Loucy (cell line): ENCODE measurements at regions not wholly inside any gene's neighbourhood (a gene's known extent, or its start where the extent isn't known, plus 50 kb on each side); places are given as distances from the start of the nearest gene placed in this dataset.

Source experiments
- H2AFZ ChIP-seq: fragments of 200-600 bp; sonication (generic); 2 replicates; pipeline ENCODE4 v1.6.0; 2016; ENCODE audit warnings: antibody characterized with exemption, mild to moderate bottlenecking, low read length, moderate library complexity
- H3F3A ChIP-seq: fragments of 200-600 bp; 2 replicates; pipeline ENCODE4 v1.6.0; 2016; ENCODE audit warnings: antibody characterized with exemption, low read depth, mild to moderate bottlenecking
- H3K27me3 ChIP-seq: fragments of 200-600 bp; sonication (generic); 2 replicates; pipeline ENCODE4 v1.6.1; 2014; ENCODE audit warnings: low read length, mild to moderate bottlenecking; ENCODE audit not compliant: insufficient read depth, poor library complexity, severe bottlenecking
- H3K36me3 ChIP-seq: fragments of 200-600 bp; sonication (generic); 2 replicates; pipeline ENCODE4 v1.6.1; 2016; ENCODE audit warnings: low read length; ENCODE audit not compliant: insufficient read depth
- H3K4me1 ChIP-seq: fragments of 200-600 bp; sonication (generic); 2 replicates; pipeline ENCODE4 v1.5.1; 2014; ENCODE audit warnings: low read length, mild to moderate bottlenecking; ENCODE audit not compliant: insufficient read depth, poor library complexity, severe bottlenecking
- H3K4me2 ChIP-seq: fragments of 200-600 bp; sonication (generic); 2 replicates; pipeline ENCODE4 v1.6.0; 2014; ENCODE audit warnings: antibody characterized with exemption, low read length, low read depth, mild to moderate bottlenecking; ENCODE audit not compliant: poor library complexity, severe bottlenecking
- H3K4me3 ChIP-seq: fragments of 200-600 bp; sonication (generic); 2 replicates; pipeline ENCODE4 v1.5.1; 2014; ENCODE audit warnings: low read length, mild to moderate bottlenecking, mixed read lengths; ENCODE audit not compliant: poor library complexity, severe bottlenecking
- H3K79me2 ChIP-seq: fragments of 200-600 bp; sonication (generic); 2 replicates; pipeline ENCODE4 v1.6.1; 2014; ENCODE audit warnings: low read length; ENCODE audit not compliant: insufficient read depth
- H3K9ac ChIP-seq: fragments of 200-600 bp; sonication (generic); 2 replicates; pipeline ENCODE4 v1.6.0; 2014; ENCODE audit warnings: mild to moderate bottlenecking, low read depth, low read length, moderate library complexity; ENCODE audit not compliant: poor library complexity, severe bottlenecking
- H3K9me2 ChIP-seq: fragments of 200-600 bp; sonication (generic); replicated peaks from 2 replicates; pipeline ENCODE4 v1.6.1; 2016; ENCODE audit warnings: low read depth, low read length, mixed read lengths
- H3K9me3 ChIP-seq: fragments of 200-600 bp; sonication (generic); 2 replicates; pipeline ENCODE4 v1.6.1; 2014; ENCODE audit warnings: mild to moderate bottlenecking, antibody characterized with exemption, low read length, low read depth; ENCODE audit not compliant: insufficient read depth
- H4K20me1 ChIP-seq: fragments of 200-600 bp; sonication (generic); 2 replicates; pipeline ENCODE4 v1.6.0; 2014; ENCODE audit warnings: antibody characterized with exemption, low read length, mild to moderate bottlenecking; ENCODE audit not compliant: insufficient read depth, poor library complexity, severe bottlenecking
- CTCF ChIP-seq: fragments of 200-600 bp; sonication (generic); conservative IDR thresholded peaks from 2 replicates; pipeline ENCODE4 v1.5.1; 2014; ENCODE audit warnings: mild to moderate bottlenecking, antibody characterized with exemption, low read length
- EZH2phosphoT487 ChIP-seq: fragments of 200-600 bp; IDR thresholded peaks from 2 replicates; pipeline ENCODE4 v1.6.1; 2018; ENCODE audit warnings: antibody characterized with exemption, mild to moderate bottlenecking, moderate library complexity, borderline replicate concordance

GRCh38 chr7:155953781-155954549, 141.7 kb upstream of the SHH start:
- no peak for TF ChIP-seq EZH2phosphoT487
- TF ChIP-seq CTCF: no peak
- H3K9me3 ChIP-seq: peaks cover 13% of the 10 kb centered on the region
- no peaks in the 10 kb centered on the region for H3K27me3 ChIP-seq
- no peak overlapping the region for H3K4me3 ChIP-seq
- no peaks in the 10 kb centered on the region for H3K79me2 ChIP-seq
- no peaks in the 10 kb centered on the region for H3K4me1 ChIP-seq
- no peaks in the 10 kb centered on the region for H4K20me1 ChIP-seq
- no peak overlapping the region for H2AFZ ChIP-seq
- H3K9me2 ChIP-seq: no peaks in the 10 kb centered on the region
- H3K36me3 ChIP-seq: no peaks in the 10 kb centered on the region
- no peak overlapping the region for H3K4me2 ChIP-seq
- no peaks in the 10 kb centered on the region for H3F3A ChIP-seq
- no peak overlapping the region for H3K9ac ChIP-seq

GRCh38 chr7:155953501-155953778, 141.2 kb upstream of the SHH start:
- H3K9me3 ChIP-seq: peaks cover 13% of the 10 kb centered on the region
- no peak overlapping the region for H3K4me3 ChIP-seq
- H3F3A ChIP-seq: no peaks in the 10 kb centered on the region
- no peaks in the 10 kb centered on the region for H4K20me1 ChIP-seq
- no peaks in the 10 kb centered on the region for H3K36me3 ChIP-seq
- H2AFZ ChIP-seq: no peak overlapping the region
- TF ChIP-seq EZH2phosphoT487: no peak
- no peak for TF ChIP-seq CTCF
- no peaks in the 10 kb centered on the region for H3K4me1 ChIP-seq
- H3K9ac ChIP-seq: no peak overlapping the region
- no peaks in the 10 kb centered on the region for H3K9me2 ChIP-seq
- no peaks in the 10 kb centered on the region for H3K79me2 ChIP-seq
- H3K4me2 ChIP-seq: no peak overlapping the region
- no peaks in the 10 kb centered on the region for H3K27me3 ChIP-seq

- H3K4me2 ChIP-seq: no peak overlapping the region
- H3K9ac ChIP-seq: no peak overlapping the region
- H3K4me1 ChIP-seq: no peaks in the 10 kb centered on the region
Measured at GRCh38 chr7:155951554-155952158, 139.4 kb upstream of the SHH start.

More at GRCh38 chr7:155951554-155952158, 139.4 kb upstream of the SHH start:
- Histone ChIP-seq H3K36me3 (no peaks in the 10 kb centered on the region), H3K9me2 (no peaks in the 10 kb centered on the region), H3K4me3 (no peak overlapping the region), H3K79me2 (no peaks in the 10 kb centered on the region), H2AFZ (no peak overlapping the region), H3F3A (no peaks in the 10 kb centered on the region), H3K9me3 (peaks cover 13% of the 10 kb centered on the region), H4K20me1 (no peaks in the 10 kb centered on the region), H3K27me3 (no peaks in the 10 kb centered on the region)
- TF ChIP-seq EZH2phosphoT487: no peak
- TF ChIP-seq CTCF: no peak
